Smooth muscle cell (in vitro differentiated cells): ENCODE measurements at regions not wholly inside any gene's neighbourhood (a gene's known extent, or its start where the extent isn't known, plus 50 kb on each side); places are given as distances from the start of the nearest gene placed in this dataset.

Experiments
- DNase-seq: peaks from one replicate; lab custom pipeline; 2025; ENCODE audit not compliant: unreplicated experiment; lab: John Stamatoyannopoulos, UW
- H2AFZ ChIP-seq: fragments of 200-600 bp; sonication (generic); 2 replicates; pipeline ENCODE4 v1.6.0; 2016; ENCODE audit warnings: antibody characterized with exemption, low read depth, mild to moderate bottlenecking
- H3F3A ChIP-seq: fragments of 200-600 bp; sonication (generic); 2 replicates; pipeline ENCODE4 v1.6.0; 2017; ENCODE audit warnings: antibody characterized with exemption, low read depth
- H3K27ac ChIP-seq: fragments of 200-600 bp; sonication (generic); 2 replicates; pipeline ENCODE4 v1.5.1; 2016; ENCODE audit warnings: low read depth, mild to moderate bottlenecking
- H3K27me3 ChIP-seq: fragments of 200-600 bp; sonication (generic); 2 replicates; pipeline ENCODE4 v1.6.1; 2016; ENCODE audit warnings: low read depth, mild to moderate bottlenecking
- H3K36me3 ChIP-seq: fragments of 200-600 bp; sonication (generic); 2 replicates; pipeline ENCODE4 v1.5.1; 2016; ENCODE audit warnings: low read depth
- H3K4me1 ChIP-seq: fragments of 200-600 bp; sonication (generic); 2 replicates; pipeline ENCODE4 v1.5.1; 2016; ENCODE audit warnings: low read depth
- H3K4me2 ChIP-seq: fragments of 200-600 bp; sonication (generic); 2 replicates; pipeline ENCODE4 v1.6.0; 2016; ENCODE audit warnings: mild to moderate bottlenecking
- H3K4me3 ChIP-seq: fragments of 200-600 bp; sonication (generic); 2 replicates; pipeline ENCODE4 v1.5.1; 2016; ENCODE audit warnings: mild to moderate bottlenecking
- H3K79me2 ChIP-seq: fragments of 200-600 bp; sonication (generic); 2 replicates; pipeline ENCODE4 v1.6.0; 2016; ENCODE audit warnings: low read depth, mild to moderate bottlenecking
- H3K9ac ChIP-seq: fragments of 200-600 bp; sonication (generic); 2 replicates; pipeline ENCODE4 v1.6.0; 2016; ENCODE audit warnings: low read depth
- H3K9me3 ChIP-seq: fragments of 200-600 bp; sonication (generic); replicated peaks from 2 replicates; pipeline ENCODE4 v1.5.1; 2016; ENCODE audit warnings: low read depth
- H4K20me1 ChIP-seq: fragments of 200-600 bp; sonication (generic); 2 replicates; pipeline ENCODE4 v1.6.0; 2016; ENCODE audit warnings: low read depth
- CTCF ChIP-seq: fragments of 200-600 bp; sonication (generic); IDR thresholded peaks from 2 replicates; pipeline ENCODE4 v1.5.1; 2017; ENCODE audit warnings: borderline replicate concordance, mild to moderate bottlenecking, antibody characterized with exemption; ENCODE audit not compliant: insufficient read depth, poor library complexity, severe bottlenecking
- WGBS: methylation state at CpG from one replicate; pipeline ENCODE4 v1.1.7; 2016; ENCODE audit warnings: low lambda C conversion rate; 5-methylcytosine and 5-hydroxymethylcytosine counted together

GRCh38 chr1:30409476-30410152 lies 313.8 kb downstream of the MATN1 start:
- no peak overlapping the region for H3K4me3 ChIP-seq
- H3K9ac ChIP-seq = no peak overlapping the region
- H3K27me3 ChIP-seq = no peaks in the 10 kb centered on the region
- no peak overlapping the region for H3K4me2 ChIP-seq
- 84% methylated on average over 5 of the region's 5 CpGs for WGBS
- H3K4me1 ChIP-seq = peaks cover 10% of the 10 kb centered on the region
- no peak for TF ChIP-seq CTCF
- no peaks in the 10 kb centered on the region for H4K20me1 ChIP-seq
- H3K36me3 ChIP-seq = no peaks in the 10 kb centered on the region
- peaks cover 4% of the 10 kb centered on the region for H3F3A ChIP-seq
- no peak for DNase-seq
- no peak overlapping the region for H3K27ac ChIP-seq
- no peak overlapping the region for H2AFZ ChIP-seq
- no peaks in the 10 kb centered on the region for H3K9me3 ChIP-seq
- H3K79me2 ChIP-seq = no peaks in the 10 kb centered on the region

- H3K4me3 ChIP-seq = no peak overlapping the region
- DNase-seq = no peak
- H3K36me3 ChIP-seq = no peaks in the 10 kb centered on the region
- no peak overlapping the region for H2AFZ ChIP-seq
- WGBS = 46% methylated on average over 9 of the region's 9 CpGs
- H3K27me3 ChIP-seq = no peaks in the 10 kb centered on the region
- peak overlapping the region; percentile 60 for H3K27ac ChIP-seq
- peak overlapping the region; percentile 28 for H3K4me2 ChIP-seq
- H4K20me1 ChIP-seq = no peaks in the 10 kb centered on the region
- H3K9me3 ChIP-seq = no peaks in the 10 kb centered on the region
- no peak overlapping the region for H3K9ac ChIP-seq
- no peak for TF ChIP-seq CTCF
- no peaks in the 10 kb centered on the region for H3F3A ChIP-seq
- no peaks in the 10 kb centered on the region for H3K79me2 ChIP-seq
- peaks cover 6% of the 10 kb centered on the region for H3K4me1 ChIP-seq
Measured at GRCh38 chr1:30407865-30408580, 315.4 kb downstream of the MATN1 start.

DNA sequence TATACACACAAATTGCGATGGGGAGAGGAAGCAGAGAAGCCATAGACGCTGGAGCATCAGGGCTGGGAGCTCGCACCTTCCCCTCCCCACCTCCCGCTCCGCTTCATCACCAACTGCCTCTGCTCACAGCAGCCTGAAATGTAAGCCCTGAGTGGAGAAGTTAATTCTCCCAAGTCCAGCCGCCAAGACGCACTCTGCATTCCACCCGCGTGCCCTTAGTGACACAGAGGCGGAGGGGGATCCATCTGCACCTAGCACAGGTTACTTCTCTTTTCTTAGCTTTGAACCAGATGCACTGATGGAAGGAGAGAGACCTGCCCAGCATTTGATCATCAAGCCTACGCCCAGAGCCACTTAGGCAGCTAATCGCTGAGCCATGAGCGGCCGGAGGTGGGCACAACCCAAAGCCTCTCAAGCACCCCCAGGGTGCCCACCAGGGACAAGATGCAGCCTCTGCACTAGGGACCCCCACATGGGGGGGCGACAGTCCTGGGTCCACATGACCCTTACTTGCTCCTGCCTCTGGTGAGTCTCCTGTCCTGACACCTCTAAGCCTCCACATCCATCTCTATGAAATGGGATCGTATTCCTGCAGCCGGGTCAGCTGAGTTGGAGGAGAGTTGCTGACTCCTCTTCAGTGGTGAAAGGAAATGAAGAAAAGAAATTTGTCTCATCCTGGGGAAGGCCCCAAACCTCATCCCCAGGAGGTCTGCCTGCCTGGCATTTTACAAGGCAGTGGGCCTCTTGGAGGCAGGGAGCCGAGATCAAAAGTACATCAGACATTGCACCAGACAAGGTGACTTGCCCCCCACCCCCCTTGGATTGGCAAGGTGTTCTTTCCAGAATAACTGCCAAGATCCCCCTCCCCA lies 316.2 kb downstream of the MATN1 start:
- WGBS = 49% methylated on average over 18 of the region's 18 CpGs
- Histone ChIP-seq H3K4me2 (peak overlapping the region; percentile 28), H3K27me3 (no peaks in the 10 kb centered on the region), H3K9ac (no peak overlapping the region), H2AFZ (no peak overlapping the region), H4K20me1 (no peaks in the 10 kb centered on the region), H3F3A (no peaks in the 10 kb centered on the region), H3K36me3 (no peaks in the 10 kb centered on the region), H3K4me1 (peaks cover under 1% of the 10 kb centered on the region), H3K79me2 (no peaks in the 10 kb centered on the region), H3K9me3 (no peaks in the 10 kb centered on the region), H3K4me3 (no peak overlapping the region), H3K27ac (peak overlapping the region; percentile 60)
- no peak for DNase-seq
- TF ChIP-seq CTCF = no peak
